Renal cortex interstitium (tissue), 11 donors: ENCODE measurements at regions not wholly inside any gene's neighbourhood (a gene's known extent, or its start where the extent isn't known, plus 50 kb on each side); places are given as distances from the start of the nearest gene placed in this dataset.

Experiments used
- DNase-seq, 11 donors: peaks; one replicate each; pipeline ENCODE4 v3.0.0-alpha.2; 2013; ENCODE audit warnings: low read depth in 9 of 11, low spot score in 4 of 11; ENCODE audit errors: extremely low read depth in 1 of 11

GRCh38 chr5:6182271-6182815 is 196.0 kb downstream of the MED10 start:
- DNase-seq: no peak

DNA sequence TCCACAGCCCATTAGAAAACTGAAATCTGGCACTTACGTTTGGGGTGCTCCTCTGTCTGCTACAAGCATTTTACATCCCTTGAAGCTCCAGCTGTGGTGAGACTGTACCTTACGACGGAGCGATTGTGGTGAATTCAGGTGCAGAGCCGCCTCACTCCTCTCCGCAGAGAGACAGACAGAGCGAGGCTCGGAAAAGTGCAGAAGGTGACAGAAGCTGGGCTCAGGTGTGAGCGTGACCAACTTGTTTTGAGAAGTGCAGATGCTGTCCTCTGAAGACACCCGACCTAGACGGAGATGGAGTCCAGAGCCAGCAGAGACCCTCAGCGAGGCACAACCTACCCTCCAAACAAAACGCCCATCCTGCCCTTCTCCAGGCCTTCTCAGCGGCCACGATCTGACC is 196.5 kb downstream of the MED10 start:
- no peak for DNase-seq

DNA sequence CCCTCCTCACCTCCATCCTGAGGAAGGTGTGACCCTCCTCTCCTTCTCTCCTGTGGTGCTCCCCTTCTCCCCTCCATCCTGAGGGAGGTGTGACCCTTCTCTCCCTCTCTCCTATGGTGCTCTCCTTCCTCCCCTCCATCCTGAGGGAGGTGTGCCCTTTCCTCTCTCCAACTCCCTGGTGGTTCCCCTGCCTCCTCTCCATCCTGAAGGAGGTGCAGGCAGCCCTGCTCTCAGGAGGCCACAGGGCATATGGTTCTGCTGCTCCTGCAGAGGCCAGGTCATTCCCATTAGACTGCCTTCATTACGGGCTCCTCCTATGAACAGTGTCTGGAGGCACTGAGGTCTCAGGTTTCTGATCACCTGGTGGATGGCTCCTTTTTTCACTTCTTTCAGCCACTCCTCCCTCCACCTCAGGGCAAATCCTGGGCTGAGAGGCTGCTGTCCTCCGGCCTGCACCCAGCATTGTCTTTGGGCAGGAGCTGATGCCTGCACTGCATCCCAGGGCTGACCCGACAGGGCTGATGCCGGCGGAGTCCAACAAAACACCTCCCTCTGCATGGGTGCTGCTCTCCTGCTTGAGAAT is 197.1 kb downstream of the MED10 start:
- no peak for DNase-seq

DNA sequence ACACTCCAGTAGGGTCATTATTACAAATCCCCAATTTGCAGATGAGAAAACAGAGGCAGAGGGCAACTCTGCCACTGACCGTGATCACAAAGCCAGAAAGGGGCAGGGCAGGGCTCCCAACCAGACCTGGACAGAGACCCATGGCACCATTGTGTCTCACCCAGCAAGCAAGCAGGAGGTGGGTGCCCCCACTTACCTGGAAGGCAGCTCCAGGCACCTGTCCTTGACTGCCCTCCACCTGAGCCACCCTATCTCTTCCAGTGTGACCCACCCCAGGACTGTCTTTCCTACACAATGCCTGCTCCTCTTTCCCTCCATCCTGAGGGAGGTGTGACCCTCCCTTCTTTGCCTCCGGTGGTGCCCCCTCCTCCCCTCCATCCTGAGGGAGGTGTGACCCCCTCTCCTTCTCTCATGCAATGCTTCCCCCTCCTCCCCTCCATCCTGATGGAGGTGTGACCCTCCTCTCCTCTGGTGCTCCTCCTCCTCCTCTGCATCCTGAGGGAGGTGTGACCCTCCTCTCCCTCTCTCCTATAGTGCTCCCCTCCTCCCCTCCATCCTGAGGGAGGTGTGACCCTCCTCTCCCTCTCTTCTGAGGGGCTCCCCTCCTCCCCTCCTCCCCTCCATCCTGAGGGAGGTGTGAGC is 198.0 kb downstream of the MED10 start:
- no peak for DNase-seq

- DNase-seq: no peak
Measured at GRCh38 chr5:6178846-6179532, 199.4 kb downstream of the MED10 start.

DNA sequence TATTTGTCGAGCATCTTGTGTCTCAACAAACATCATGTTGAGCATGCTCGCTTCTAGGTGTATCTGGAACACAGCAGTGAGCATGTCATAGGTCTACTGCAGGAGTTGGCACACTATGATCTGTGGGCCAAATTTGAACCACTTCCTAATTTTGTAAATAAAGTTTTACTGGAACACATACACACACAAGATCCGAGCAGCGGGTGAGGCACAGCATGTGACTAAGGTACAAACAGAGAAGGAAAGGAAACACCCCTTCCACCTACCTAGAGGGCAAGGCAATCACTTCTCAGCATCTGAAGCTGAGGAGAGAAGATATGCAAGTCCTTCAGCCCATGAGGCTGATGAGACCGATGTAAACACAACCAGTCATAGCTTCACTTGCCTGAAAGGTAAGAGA is 200.4 kb downstream of the MED10 start:
- no peak for DNase-seq

DNA sequence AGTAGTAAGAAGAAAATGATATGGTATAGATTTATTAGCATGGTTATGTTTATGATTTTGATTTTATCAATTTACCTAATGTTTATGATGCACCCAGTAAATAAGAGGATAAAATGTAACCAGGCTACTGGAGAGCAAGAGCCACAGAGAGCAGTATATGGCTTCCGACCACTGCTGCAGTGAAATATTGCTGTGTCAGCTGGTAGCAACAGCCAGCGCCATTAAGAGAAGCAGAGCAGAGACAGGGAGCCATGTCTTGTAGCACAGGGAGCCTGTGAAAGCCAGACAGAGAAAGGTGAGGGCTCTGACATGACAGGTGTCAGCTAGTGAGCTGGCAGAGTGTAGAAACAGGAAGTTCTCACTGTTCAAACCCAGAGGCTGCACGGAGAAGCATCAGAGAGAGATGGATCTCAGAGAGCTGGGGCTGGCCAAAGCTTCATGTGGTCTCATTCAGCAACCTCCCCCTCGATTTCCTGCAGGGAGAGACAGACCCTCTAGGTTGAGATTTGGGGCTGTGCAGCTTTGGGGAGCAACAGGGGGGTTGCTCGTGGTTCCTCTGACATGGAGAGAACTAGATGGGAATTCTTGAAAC is 202.1 kb downstream of the MED10 start:
- DNase-seq: no peak

- no peak for DNase-seq
Measured at GRCh38 chr5:6175172-6175854, 203.0 kb downstream of the MED10 start.

- DNase-seq: no peak
Measured at GRCh38 chr5:6169660-6170059, 208.7 kb downstream of the MED10 start.

DNA sequence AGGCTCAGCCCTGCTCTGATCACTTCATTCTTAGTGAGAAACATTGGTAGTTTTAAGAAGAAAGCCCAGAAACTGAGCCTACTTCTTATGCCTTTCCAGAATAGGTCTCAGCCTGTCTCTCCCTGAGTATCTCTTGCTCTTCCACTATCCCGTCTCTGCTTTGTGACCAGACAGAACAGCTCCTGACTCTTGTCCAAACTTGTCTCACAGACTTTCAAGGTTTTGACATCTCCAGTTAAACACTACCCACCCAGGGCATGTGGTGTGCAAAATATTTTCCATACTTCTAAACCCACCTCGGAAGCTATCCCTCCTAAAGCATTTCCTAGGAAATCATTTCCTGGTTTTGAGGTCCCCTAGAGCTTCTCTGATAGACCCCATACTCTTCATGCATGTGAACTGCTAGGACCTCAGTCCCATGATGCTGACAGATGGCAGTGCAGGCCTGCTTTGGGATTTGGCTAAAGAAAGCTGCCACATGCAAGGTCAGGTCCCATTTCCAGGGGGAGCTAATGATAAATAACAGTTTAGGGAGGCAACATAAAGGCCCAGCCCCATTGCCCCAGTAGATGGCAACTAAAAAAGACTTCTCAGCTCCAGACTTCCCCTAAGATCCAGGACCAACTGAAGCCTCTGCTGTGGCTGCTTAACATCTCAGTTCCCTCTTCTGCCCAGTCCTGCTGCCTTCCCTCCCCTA is 211.5 kb downstream of the MED10 start:
- no peak for DNase-seq

DNA sequence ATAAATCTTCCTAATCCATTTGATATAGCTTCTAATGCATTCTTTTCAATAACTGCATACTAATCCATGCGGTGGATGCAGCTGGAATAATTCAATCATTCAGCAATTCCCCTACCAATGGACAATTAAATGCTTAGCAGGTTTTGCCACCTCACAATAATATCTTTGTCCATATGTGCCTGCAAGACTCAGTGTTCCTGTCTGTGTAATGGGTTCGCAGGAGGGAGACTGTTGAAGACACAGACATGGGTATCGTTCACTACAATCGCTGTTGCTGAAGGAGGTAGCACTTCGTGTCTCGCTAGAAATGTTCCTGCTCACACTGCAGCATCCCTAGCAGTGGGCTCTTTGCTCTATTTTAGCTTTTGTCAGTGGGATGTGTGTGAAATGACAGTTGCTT is 214.4 kb downstream of the MED10 start:
- no peak for DNase-seq

DNA sequence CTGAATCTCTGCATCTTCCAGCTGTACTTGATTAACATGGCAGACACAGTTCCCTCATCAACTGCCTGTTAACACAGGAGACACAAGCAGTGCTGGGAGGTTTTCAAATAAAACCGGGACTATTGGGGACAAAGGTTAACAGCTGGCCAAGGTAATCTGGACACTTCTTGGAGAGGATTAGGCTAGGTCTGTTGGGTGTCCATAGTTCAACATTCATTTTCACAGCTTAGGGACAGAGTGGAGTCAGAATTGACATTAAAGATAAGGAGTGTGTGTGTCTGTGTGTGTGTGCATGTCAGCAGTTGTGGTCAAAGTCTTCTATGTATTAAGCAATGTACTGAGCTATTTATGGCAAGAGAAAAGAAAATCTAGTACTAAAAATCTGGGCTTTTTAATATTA is 216.2 kb downstream of the MED10 start:
- no peak for DNase-seq

GRCh38 chr5:6161257-6161656 is 217.1 kb downstream of the MED10 start:
- no peak for DNase-seq

DNA sequence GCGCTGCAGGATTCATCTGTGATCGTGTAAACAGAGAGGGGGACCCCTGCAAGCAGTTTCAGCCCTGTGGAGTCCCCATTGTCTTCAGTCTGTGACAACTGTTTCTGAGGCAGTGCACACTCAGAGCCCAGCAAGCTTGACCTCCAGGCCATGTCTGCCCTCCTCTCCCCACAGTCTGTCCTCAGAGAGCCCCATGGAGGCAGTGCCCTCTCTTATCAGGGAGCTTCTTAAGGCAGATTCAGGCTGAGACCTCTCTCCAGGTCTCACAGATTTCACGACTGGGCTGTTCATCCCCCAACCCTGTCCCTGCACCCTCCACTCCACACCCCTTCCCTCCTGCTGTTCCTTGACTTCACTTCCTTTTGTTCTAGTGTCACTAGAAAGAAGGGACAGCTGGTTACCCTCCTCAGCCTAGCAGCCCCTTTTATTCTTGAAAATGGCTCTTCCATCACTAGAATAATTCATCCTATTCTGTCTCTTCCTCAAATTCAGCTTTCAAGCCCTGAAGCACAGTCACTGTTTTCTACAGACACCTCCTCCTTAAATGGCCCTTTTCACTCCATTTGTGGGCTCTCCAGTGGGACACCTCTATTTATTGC is 218.4 kb downstream of the MED10 start:
- no peak for DNase-seq

GRCh38 chr5:6158974-6159831 is 219.1 kb downstream of the MED10 start:
- DNase-seq: no peak

DNA sequence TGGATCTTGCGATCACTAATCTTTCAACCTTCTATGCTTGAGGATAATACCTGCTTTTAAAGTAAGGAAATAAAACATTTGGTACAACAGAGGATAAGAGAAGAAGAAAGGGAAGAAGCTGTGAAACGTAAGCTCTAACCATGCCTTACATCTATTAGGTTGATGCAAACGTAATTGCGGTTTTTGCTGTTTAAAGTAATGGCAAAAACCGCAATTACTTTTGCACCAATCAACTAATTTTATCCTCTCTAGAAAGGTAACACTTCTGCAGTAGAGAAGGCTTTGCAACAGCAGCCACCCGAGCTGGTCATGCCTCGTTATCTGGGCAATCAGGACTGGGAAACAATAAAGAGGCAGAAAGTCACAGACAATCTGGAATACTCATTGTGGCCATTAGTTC is 224.1 kb downstream of the MED10 start:
- no peak for DNase-seq

DNA sequence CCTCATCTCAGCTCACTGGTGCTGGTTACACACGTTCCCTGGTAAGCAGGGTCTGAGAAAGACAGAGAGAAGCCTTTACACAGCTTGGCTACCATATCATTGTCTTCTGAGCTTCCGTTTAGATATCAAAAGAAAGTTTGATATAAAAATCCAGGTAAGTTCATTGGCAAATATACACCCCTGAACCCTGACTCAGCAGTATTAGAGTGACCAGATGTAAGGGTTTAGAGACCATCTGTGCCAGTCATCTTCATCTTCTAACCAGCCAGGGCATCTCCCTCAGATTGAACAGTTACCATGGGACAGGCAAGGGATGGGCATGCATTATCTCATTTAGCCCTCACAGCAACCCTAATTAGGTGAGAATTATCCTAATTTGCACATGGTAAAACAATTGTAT is 232.1 kb downstream of the MED10 start:
- no peak for DNase-seq
